ENCODE measurements at regions not wholly inside any gene's neighbourhood (a gene's known extent, or its start where the extent isn't known, plus 50 kb on each side); places are given as distances from the start of the nearest gene placed in this dataset.

DNA sequence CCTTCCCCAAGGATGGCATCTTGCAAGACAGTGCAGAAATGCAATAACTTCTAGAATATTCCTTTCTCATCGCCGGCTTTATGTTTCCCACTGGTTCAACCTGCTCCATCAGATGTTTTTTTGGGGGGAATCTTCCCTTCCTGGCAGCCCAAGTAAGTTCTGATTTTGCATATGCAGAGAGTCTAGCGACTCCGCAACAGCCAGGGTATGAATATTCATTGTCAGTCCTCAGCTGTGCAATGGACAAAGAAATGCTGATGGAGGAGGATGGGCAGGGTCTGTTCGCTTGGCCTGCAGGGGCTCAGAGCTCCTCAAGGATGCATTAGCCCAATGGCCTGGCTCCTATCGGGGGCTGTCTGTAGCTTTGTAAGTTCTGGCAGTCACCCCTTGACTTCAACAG is 358.8 kb upstream of the CCL2 start:
- TF ChIP-seq, protein P1, sequence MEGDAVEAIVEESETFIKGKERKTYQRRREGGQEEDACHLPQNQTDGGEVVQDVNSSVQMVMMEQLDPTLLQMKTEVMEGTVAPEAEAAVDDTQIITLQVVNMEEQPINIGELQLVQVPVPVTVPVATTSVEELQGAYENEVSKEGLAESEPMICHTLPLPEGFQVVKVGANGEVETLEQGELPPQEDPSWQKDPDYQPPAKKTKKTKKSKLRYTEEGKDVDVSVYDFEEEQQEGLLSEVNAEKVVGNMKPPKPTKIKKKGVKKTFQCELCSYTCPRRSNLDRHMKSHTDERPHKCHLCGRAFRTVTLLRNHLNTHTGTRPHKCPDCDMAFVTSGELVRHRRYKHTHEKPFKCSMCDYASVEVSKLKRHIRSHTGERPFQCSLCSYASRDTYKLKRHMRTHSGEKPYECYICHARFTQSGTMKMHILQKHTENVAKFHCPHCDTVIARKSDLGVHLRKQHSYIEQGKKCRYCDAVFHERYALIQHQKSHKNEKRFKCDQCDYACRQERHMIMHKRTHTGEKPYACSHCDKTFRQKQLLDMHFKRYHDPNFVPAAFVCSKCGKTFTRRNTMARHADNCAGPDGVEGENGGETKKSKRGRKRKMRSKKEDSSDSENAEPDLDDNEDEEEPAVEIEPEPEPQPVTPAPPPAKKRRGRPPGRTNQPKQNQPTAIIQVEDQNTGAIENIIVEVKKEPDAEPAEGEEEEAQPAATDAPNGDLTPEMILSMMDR (IDR thresholded peaks at IDR 0.05), result no peak
- peaks cover 0 to 21% of the 10 kb centered on the region in 2 donors for H3K27me3 ChIP-seq
- DNase-seq (no peak), ATAC-seq (no peak)
- H3K27ac ChIP-seq, result no peak overlapping the region
- no peaks in the 10 kb centered on the region for H3K9me3 ChIP-seq
- no peaks in the 10 kb centered on the region for H3K4me1 ChIP-seq
- H3K36me3 ChIP-seq, result no peaks in the 10 kb centered on the region
- H3K4me3 ChIP-seq, result no peak overlapping the region
- intact Hi-C loops (cut with DNase I), result no loop called here

DNA sequence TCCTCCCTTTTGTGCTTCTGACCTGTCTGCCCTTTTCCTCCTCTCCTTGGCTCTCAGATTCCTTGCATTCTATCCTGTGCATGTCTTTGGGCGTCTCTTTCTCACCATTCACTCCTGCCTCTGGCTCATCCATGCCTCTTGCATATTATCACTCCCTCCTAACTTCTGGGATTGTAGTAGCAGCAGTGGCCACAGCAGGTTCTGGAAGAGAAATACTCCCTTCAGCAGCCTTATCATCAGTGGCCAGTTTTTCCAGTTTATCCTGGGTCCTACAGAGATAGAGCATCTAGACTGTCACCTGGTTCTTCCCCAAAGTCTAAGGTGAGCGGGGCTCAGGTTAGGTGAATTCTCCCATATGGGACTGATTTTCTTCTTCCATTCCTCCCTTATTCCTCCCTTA is 354.0 kb upstream of the CCL2 start:
- no peak for ATAC-seq
- Histone ChIP-seq H3K4me3 (no peak overlapping the region), H3K27ac (no peak overlapping the region), H3K27me3 (peaks cover 0 to 22% of the 10 kb centered on the region in 2 donors), H3K9me3 (no peaks in the 10 kb centered on the region), H3K4me1 (no peaks in the 10 kb centered on the region), H3K36me3 (no peaks in the 10 kb centered on the region)
- DNase-seq, result no peak
- TF ChIP-seq, protein P1 (IDR thresholded peaks at IDR 0.05), result no peak
- intact Hi-C loops (cut with DNase I), result no loop called here

- no peak for DNase-seq
- Histone ChIP-seq H3K4me1 (no peaks in the 10 kb centered on the region), H3K9me3 (no peaks in the 10 kb centered on the region), H3K27me3 (peaks cover 0 to 10% of the 10 kb centered on the region in 2 donors), H3K27ac (no peak overlapping the region), H3K36me3 (no peaks in the 10 kb centered on the region), H3K4me3 (no peak overlapping the region)
- TF ChIP-seq, protein P1 (IDR thresholded peaks at IDR 0.05), result no peak
- intact Hi-C loops (cut with DNase I), result no loop called here
- no peak for ATAC-seq
Measured at GRCh38 chr17:33902901-33903449, 352.1 kb upstream of the CCL2 start.

DNA sequence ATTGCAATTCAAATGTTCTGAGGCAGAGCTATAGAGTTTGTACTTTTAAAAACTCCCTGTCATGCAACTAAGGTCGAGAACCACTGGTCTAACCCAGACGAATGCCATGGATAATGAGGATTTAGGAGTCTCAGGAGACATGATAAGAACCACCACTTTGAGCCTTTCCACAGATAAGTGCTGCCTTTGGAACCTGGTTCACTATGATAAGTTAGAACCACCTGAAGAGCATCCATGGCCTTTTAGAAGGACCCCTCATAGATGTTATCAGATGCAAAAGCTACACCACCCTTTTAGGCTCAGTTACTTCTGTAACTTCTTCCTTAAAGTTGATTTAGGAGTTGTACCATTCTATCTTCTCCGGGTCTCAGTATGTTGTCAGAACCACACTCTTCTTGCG is 350.6 kb upstream of the CCL2 start:
- Histone ChIP-seq H3K27ac (no peak overlapping the region), H3K27me3 (peaks cover 0 to 6% of the 10 kb centered on the region in 2 donors), H3K9me3 (no peaks in the 10 kb centered on the region), H3K4me3 (no peak overlapping the region), H3K36me3 (no peaks in the 10 kb centered on the region), H3K4me1 (no peaks in the 10 kb centered on the region)
- intact Hi-C loops (cut with DNase I), result no loop called here
- no peak for ATAC-seq
- TF ChIP-seq, protein P1 (IDR thresholded peaks at IDR 0.05), result no peak
- no peak for DNase-seq

DNA sequence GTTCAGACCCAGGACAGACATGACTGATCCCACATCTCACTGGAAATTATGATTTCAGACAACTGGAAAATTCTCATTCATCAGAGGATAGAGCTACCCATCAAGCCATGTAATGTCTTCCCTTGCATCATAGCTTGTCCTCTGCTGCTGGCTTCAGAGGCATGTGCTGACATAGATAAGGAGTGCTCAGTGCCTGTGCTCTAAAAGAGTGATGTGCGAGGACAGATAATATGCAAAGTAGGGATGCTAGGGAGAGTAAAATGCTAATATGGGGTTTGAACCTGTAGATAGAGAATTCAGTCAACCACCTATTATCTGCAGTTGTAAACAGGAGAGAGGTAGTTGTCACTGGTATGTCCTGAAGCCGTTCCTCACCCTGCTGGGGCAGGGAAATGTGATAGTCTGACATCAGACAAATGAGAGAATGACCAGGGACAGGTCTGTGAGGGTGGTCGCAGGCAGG is 349.7 kb upstream of the CCL2 start:
- TF ChIP-seq, protein P1 (IDR thresholded peaks at IDR 0.05), result no peak
- H3K4me3 ChIP-seq, result no peak overlapping the region
- H3K36me3 ChIP-seq, result no peaks in the 10 kb centered on the region
- no peak overlapping the region for H3K27ac ChIP-seq
- intact Hi-C loops (cut with DNase I), result no loop called here
- no peak for ATAC-seq
- no peak for DNase-seq
- no peaks in the 10 kb centered on the region for H3K4me1 ChIP-seq
- peaks cover 0 to 6% of the 10 kb centered on the region in 2 donors for H3K27me3 ChIP-seq
- H3K9me3 ChIP-seq, result no peaks in the 10 kb centered on the region

Data from left lung (tissue), 4 donors.